ENCODE measurements at regions not wholly inside any gene's neighbourhood (a gene's known extent, or its start where the extent isn't known, plus 50 kb on each side); places are given as distances from the start of the nearest gene placed in this dataset.

DNA sequence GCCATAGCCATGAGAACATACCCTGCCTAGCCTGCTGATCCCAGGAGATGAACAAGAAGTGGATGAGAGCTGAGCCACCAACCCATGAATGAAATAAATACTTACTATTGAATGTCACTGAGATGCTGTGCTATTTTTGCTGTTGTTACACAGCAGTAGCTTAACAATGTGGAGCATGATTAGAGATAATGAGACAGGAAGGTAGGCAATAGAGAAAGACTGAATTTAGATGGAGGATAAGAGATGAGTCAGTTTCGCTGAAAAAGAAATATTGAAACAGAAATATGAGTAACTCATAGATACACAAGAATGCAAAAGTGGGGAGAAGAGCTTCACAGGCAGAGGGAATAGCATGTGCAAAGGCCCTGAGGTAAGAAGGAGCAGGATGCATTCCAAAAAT is 94.9 kb upstream of the TOP1 start:
- no peak for TF ChIP-seq EZH2 (IDR thresholded peaks at IDR 0.05; ENCODE audit: borderline replicate concordance, insufficient read depth, low read depth, low read length, poor library complexity, severe bottlenecking)
- TF ChIP-seq, protein P1, sequence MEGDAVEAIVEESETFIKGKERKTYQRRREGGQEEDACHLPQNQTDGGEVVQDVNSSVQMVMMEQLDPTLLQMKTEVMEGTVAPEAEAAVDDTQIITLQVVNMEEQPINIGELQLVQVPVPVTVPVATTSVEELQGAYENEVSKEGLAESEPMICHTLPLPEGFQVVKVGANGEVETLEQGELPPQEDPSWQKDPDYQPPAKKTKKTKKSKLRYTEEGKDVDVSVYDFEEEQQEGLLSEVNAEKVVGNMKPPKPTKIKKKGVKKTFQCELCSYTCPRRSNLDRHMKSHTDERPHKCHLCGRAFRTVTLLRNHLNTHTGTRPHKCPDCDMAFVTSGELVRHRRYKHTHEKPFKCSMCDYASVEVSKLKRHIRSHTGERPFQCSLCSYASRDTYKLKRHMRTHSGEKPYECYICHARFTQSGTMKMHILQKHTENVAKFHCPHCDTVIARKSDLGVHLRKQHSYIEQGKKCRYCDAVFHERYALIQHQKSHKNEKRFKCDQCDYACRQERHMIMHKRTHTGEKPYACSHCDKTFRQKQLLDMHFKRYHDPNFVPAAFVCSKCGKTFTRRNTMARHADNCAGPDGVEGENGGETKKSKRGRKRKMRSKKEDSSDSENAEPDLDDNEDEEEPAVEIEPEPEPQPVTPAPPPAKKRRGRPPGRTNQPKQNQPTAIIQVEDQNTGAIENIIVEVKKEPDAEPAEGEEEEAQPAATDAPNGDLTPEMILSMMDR (IDR thresholded peaks at IDR 0.05): no peak
- Histone ChIP-seq H3K4me1 (ENCODE audit: control insufficient read depth in 2 of 2, insufficient read depth in 2 of 2, low read length in 2 of 2) (no peaks in the 10 kb centered on the region), H2AFZ (ENCODE audit: insufficient read depth, low read depth, low read length, poor library complexity, severe bottlenecking) (no peak overlapping the region), H3K9me3 (ENCODE audit: control extremely low read depth in 1 of 3, control insufficient read depth in 2 of 3, insufficient read depth in 1 of 3, low read length in 2 of 3) (no peaks in the 10 kb centered on the region), H3K4me2 (replicated peaks; ENCODE audit: low read depth, low read length, poor library complexity, severe bottlenecking) (no peak overlapping the region), H3K79me2 (ENCODE audit: control insufficient read depth, insufficient read depth, low read length) (no peaks in the 10 kb centered on the region), H3K9ac (ENCODE audit: low read length) (no peak overlapping the region), H3K27ac (ENCODE audit: low read length in 2 of 2) (no peak overlapping the region), H3K36me3 (replicated peaks in 1 of 2; ENCODE audit: control extremely low read depth in 1 of 2, control insufficient read depth in 1 of 2, extremely low read depth in 1 of 2, insufficient read depth in 2 of 2, low read length in 1 of 2) (no peaks in the 10 kb centered on the region), H3K27me3 (replicated peaks in 1 of 4; ENCODE audit: control extremely low read depth in 1 of 4, control insufficient read depth in 3 of 4, insufficient read depth in 4 of 4, low read length in 3 of 4) (no peaks in the 10 kb centered on the region), H3K4me3 (ENCODE audit: control extremely low read depth in 1 of 5, extremely low read depth in 1 of 5, insufficient read depth in 1 of 5, low read depth in 2 of 5, low read length in 4 of 5) (no peak overlapping the region), H4K20me1 (ENCODE audit: control insufficient read depth, insufficient read depth, low read length, poor library complexity, severe bottlenecking) (no peaks in the 10 kb centered on the region)
- POLR2A ChIA-PET: no interaction called here
- intact Hi-C loops (cut with micrococcal nuclease): no loop called here
- Mint-ChIP-seq H3K27me3 (peaks cover 3% of the 10 kb centered on the region), H3K9me3 (ENCODE audit: insufficient read depth) (no peaks in the 10 kb centered on the region), H3K4me3 (no peak overlapping the region), H3K4me1 (no peaks in the 10 kb centered on the region), H3K27ac (no peak overlapping the region)
- no peak for DNase-seq
- CTCF ChIA-PET: no interaction called here
- no peak for ATAC-seq (ENCODE audit: low read depth)
- no CpG with 5 or more reads among the region's 1 CpG for WGBS (ENCODE audit: insufficient coverage)

- no peak overlapping the region for H3K4me2 ChIP-seq (replicated peaks; ENCODE audit: low read depth, low read length, poor library complexity, severe bottlenecking)
- no peak overlapping the region for H2AFZ ChIP-seq (ENCODE audit: insufficient read depth, low read depth, low read length, poor library complexity, severe bottlenecking)
- 84% methylated on average over 4 of the region's 4 CpGs for WGBS (ENCODE audit: insufficient coverage)
- no peak overlapping the region for H3K27ac ChIP-seq (ENCODE audit: low read length in 2 of 2)
- CTCF ChIA-PET: no interaction called here
- Mint-ChIP-seq H3K9me3 (ENCODE audit: insufficient read depth) (no peaks in the 10 kb centered on the region), H3K27me3 (no peaks in the 10 kb centered on the region), H3K4me1 (peaks cover 20% of the 10 kb centered on the region), H3K4me3 (no peak overlapping the region), H3K27ac (no peak overlapping the region)
- POLR2A ChIA-PET: no interaction called here
- intact Hi-C loops (cut with micrococcal nuclease): no loop called here
- H4K20me1 ChIP-seq (ENCODE audit: control insufficient read depth, insufficient read depth, low read length, poor library complexity, severe bottlenecking): no peaks in the 10 kb centered on the region
- ATAC-seq (ENCODE audit: low read depth) (no peak), DNase-seq (no peak)
- no peak overlapping the region for H3K4me3 ChIP-seq (ENCODE audit: control extremely low read depth in 1 of 5, extremely low read depth in 1 of 5, insufficient read depth in 1 of 5, low read depth in 2 of 5, low read length in 4 of 5)
- H3K4me1 ChIP-seq (ENCODE audit: control insufficient read depth in 2 of 2, insufficient read depth in 2 of 2, low read length in 2 of 2): peaks cover 23 to 25% of the 10 kb centered on the region in 2 donors
- H3K27me3 ChIP-seq (replicated peaks in 1 of 4; ENCODE audit: control extremely low read depth in 1 of 4, control insufficient read depth in 3 of 4, insufficient read depth in 4 of 4, low read length in 3 of 4): no peaks in the 10 kb centered on the region
- no peaks in the 10 kb centered on the region for H3K9me3 ChIP-seq (ENCODE audit: control extremely low read depth in 1 of 3, control insufficient read depth in 2 of 3, insufficient read depth in 1 of 3, low read length in 2 of 3)
- H3K9ac ChIP-seq (ENCODE audit: low read length): no peak overlapping the region
- H3K79me2 ChIP-seq (ENCODE audit: control insufficient read depth, insufficient read depth, low read length): no peaks in the 10 kb centered on the region
- H3K36me3 ChIP-seq (replicated peaks in 1 of 2; ENCODE audit: control extremely low read depth in 1 of 2, control insufficient read depth in 1 of 2, extremely low read depth in 1 of 2, insufficient read depth in 2 of 2, low read length in 1 of 2): no peaks in the 10 kb centered on the region
- TF ChIP-seq EZH2 (IDR thresholded peaks at IDR 0.05; ENCODE audit: borderline replicate concordance, insufficient read depth, low read depth, low read length, poor library complexity, severe bottlenecking): no peak
- TF ChIP-seq, protein P1 (IDR thresholded peaks at IDR 0.05): no peak
Measured at GRCh38 chr20:40938020-40938419, 90.6 kb upstream of the TOP1 start.

Data from B cell (primary cell).